GM13977 (cell line): ENCODE measurements at regions not wholly inside any gene's neighbourhood (a gene's known extent, or its start where the extent isn't known, plus 50 kb on each side); places are given as distances from the start of the nearest gene placed in this dataset.

Source experiments
- DNase-seq: peaks from one replicate; pipeline ENCODE4 v3.0.0; 2012; ENCODE audit warnings: low spot score
- CTCF ChIP-seq: IDR thresholded peaks from 2 replicates; pipeline ENCODE4 v1.5.1; 2012; ENCODE audit warnings: mild to moderate bottlenecking, control low read depth; ENCODE audit not compliant: insufficient read depth; ENCODE audit errors: extremely low read depth, missing control alignments
- in situ Hi-C: fragments of 300-500 bp; cut with MboI; formaldehyde crosslinking; loops from one replicate; pipeline ENCODE4 v1.12.0; 2022; ENCODE audit warnings: low sequenced_read_pairs, low pct_unique_long_range_greater_than_20kb, mixed read lengths, inconsistent platforms; ENCODE audit not compliant: unreplicated experiment

- in situ Hi-C loops: no loop called here
- DNase-seq: no peak
- no peak for TF ChIP-seq CTCF
Measured at GRCh38 chr4:159508917-159509500, 406.1 kb downstream of the RAPGEF2 start.

- in situ Hi-C loops: no loop called here
- no peak for DNase-seq
- TF ChIP-seq CTCF: no peak
Measured at GRCh38 chr4:159512348-159512747, 409.5 kb downstream of the RAPGEF2 start.

GRCh38 chr4:159515314-159516025 is 412.6 kb downstream of the RAPGEF2 start:
- in situ Hi-C loops: no loop called here
- DNase-seq: no peak
- no peak for TF ChIP-seq CTCF

- TF ChIP-seq CTCF: no peak
- no peak for DNase-seq
- in situ Hi-C loops: no loop called here
Measured at GRCh38 chr4:159516556-159517140, 413.8 kb downstream of the RAPGEF2 start.

GRCh38 chr4:159520074-159520473 is 417.2 kb downstream of the RAPGEF2 start:
- TF ChIP-seq CTCF: no peak
- in situ Hi-C loops: no loop called here
- no peak for DNase-seq

- in situ Hi-C loops: no loop called here
- DNase-seq: no peak
- TF ChIP-seq CTCF: no peak
Measured at GRCh38 chr4:159526172-159526571, 423.3 kb downstream of the RAPGEF2 start.
